ENCODE measurements at regions not wholly inside any gene's neighbourhood (a gene's known extent, or its start where the extent isn't known, plus 50 kb on each side); places are given as distances from the start of the nearest gene placed in this dataset.

DNA sequence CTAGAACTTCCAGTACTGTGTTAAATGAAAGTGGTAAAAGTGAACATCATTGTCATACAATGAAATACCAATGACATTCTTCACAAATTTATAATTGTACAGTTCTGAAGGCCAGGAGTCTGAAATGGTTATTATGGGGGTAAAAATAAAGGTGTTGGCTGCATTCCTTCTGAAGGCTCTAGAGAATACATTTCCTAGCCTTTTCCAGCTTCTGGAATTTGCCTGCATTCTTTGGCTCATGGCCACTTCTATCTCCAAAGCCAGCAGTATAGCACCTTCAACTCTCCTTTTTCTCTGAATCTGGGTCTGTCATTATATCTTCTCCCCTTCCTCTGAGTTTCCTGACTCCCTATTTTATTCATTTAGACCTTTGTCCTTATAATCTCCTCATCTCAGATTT lies 1232.7 kb upstream of the TENM4 start:
- DNase-seq (ENCODE audit: low read depth) = no peak

DNA sequence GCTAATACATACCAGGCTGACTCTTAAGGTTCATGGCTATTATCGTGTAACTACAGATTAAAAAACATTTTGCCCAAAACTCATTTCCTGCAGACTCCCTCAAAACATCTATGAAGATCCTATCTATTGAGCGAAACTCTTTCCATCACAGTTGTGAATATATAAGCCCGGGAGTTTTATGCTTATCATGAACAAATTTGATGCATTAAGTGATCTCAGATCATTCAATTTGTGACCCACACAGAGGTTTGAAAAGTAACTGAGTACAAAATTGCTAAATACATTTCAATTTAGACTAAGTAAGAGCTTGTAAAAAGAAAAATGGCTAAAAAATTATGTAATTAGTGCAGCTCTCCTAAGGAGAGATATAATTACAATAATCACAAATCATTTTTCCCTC lies 1228.8 kb upstream of the TENM4 start:
- no peak for DNase-seq (ENCODE audit: low read depth)

DNA sequence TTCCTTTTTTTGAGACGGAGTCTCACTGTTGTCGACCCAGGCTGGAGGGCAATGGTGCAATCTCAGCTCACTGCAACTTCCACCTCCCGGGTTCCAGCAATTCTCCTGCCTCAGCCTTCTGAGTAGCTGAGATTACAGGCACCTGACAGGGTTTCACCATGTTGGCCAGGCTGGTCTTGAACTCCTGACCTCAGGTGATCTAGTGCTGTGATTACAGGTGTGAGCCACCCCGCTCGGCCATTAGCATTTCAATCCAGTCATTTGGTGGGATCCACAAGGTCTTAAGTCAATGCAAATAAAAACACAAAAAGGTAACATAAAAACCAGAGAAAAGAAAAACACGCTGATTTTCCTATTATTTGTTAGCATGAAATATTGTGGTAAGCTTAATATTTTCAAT lies 1227.2 kb upstream of the TENM4 start:
- no peak for DNase-seq (ENCODE audit: low read depth)

DNA sequence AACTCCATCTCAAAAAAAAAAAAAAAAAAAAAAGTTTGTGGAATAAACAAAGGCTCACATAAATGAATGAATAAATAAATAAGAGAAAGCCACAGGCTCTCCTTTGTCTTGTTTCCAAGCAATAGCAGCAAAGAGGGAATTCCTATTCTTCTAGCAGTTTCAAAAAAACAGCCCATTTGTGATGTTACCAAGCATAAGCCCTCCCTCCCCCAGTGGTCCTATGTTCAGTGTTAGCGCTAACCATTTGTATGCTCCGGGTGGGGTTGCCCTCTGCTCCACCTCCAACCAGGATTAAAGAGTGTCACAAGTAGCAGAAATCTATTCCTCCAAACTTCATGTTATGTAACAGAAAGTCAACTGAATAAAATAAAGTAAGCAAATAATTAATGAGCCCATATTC lies 1215.0 kb upstream of the TENM4 start:
- no peak for DNase-seq (ENCODE audit: low read depth)

DNA sequence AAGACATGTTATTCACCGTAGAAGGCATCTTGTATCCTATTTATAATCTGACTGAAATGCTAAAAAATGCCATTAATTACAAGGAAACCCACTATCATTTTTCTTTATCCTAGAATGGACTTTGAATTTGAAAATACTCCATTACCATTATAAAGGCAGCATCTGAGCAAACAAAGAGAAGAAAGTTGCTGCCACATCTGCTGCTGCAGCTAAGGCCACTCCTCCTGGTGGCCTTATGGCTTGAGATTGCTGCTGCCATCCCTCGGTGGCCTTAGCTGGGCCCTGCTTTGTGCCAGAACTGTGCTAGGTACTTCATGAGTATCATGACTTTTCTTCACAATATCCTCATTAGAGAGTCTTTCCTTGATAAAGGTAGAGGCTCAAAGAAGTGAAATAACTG lies 1210.1 kb upstream of the TENM4 start:
- no peak for DNase-seq (ENCODE audit: low read depth)

DNA sequence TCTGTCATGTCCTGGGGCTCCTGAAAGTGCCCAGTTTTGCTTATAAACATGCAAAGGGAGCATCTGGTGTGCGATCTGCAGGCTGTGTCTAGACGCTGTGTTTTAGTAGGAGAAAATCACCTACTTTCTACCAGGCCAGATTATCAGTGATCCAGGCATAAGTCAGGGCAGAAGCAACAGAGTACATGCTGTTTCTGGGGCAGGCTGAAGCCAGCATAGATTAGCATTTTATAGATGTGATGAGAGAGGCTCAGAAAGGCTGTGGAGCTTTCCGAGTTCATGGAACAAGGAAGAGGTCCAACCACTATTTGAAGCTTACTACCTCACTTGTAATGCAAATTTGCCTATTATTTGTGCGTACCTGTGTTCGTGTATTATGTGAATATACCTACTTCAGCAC lies 1208.4 kb upstream of the TENM4 start:
- no peak for DNase-seq (ENCODE audit: low read depth)

DNA sequence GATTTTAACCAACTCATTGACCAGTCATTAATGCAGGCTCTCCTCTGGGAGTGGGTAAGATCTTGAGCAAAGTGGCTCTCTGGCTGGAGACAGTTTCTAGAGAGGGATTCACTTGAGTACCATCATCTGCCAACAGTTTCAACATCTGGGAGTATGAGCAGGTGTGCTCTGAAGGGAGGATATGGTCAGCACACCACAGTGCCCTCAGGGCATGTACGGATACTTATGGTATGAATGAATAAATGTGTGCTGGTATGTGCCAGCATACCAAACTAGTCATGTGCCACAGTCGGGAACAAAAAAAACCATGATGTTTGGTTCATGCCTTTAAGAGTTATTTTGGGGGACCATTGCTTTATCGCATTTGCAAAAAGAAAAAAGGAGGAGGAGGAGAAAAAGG lies 1197.5 kb upstream of the TENM4 start:
- peak; percentile 10 for DNase-seq (ENCODE audit: low read depth)

DNA sequence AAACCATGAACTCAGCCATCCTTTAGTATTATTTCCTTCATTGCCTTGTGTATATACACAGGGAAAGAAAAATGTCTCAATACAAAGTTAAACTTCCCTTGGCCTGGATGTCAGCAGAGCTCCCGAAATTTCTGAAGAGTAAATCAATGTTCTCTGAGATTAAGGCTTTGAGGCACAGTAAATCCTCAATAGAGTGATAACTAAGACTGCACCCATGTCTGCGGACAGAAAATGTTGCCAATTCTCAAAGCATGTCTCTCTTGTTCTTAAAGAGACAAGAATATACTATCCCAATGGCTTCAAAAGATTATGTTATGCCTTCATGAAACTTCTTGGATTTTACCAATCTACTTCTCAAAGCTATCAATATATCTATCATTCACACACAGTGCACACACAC lies 1196.7 kb upstream of the TENM4 start:
- DNase-seq (ENCODE audit: low read depth) = peak; percentile 16

DNA sequence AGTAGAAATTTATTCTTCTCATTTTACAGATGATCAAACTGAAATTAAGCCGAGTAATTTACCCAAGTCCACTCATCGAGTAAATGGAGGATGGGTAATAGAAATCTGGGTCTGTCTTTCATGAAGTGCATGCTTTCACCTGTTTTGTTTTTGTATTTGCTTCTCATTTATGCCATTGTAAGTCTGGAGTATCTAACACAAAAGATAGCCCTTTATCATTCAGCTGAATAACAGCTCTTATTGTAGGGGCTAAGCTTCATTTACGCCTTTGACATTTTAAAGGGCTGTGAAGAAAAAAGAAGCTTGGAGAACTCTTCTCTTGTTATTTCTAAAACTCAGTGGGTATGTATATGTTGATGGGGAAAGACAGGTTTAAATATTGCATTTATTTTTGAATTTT lies 1196.2 kb upstream of the TENM4 start:
- DNase-seq (ENCODE audit: low read depth) = no peak

DNA sequence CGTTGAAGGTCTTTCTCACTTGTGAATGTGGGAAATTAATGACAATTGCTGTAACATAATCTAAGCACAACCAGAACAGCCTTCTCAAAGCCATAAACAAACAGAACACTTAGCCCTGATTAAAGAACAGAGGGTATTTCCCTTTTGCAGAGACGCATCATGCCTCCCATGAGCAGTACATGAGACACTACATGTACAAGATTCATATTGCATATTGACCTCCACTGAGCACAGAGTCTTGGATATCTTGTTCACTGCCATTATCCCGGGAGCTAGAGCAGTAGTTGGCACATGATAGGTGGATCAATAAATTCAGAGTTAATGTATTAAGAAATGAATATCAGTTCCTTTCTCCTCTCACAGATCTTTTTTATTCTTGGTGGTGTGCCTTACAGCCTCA lies 1194.3 kb upstream of the TENM4 start:
- DNase-seq (ENCODE audit: low read depth) = no peak

DNA sequence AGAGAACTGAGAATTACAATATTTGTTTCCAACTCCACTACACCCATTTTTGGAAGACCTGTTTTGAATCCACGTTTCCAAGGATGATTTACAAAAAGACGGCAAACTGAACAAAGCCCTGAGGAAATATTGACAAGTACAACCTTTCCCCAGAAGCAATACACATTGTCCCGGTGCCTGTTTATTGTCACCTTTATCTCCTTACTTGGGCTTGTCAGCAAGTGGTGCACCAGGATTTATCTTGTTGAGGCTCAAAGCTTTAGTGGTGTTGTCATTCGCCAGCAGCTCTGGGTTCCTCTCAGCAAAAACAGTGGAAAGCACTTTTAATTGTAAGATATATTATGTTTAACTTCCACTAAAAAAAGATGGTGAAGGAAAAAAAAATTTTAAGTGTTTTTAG lies 1191.9 kb upstream of the TENM4 start:
- DNase-seq (ENCODE audit: low read depth) = no peak

DNA sequence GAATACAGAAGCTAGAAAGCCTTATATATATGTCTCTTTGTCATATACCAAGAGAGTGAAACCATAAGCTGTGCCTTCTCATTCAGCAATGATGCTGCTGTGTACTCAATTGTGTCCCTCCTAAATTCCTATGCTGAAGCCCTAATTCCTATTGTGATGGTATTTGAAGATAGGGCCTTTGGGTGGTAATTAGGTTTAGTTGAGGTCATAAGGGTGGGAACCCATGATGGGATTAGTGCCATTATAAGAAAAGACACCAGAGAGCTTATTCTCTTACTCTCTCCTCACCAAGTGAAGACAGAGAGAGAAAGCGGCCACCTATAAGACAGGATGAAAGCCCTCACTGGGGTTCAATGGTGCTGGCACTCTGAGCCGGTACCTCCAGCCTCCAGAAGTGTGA lies 1191.3 kb upstream of the TENM4 start:
- no peak for DNase-seq (ENCODE audit: low read depth)

DNA sequence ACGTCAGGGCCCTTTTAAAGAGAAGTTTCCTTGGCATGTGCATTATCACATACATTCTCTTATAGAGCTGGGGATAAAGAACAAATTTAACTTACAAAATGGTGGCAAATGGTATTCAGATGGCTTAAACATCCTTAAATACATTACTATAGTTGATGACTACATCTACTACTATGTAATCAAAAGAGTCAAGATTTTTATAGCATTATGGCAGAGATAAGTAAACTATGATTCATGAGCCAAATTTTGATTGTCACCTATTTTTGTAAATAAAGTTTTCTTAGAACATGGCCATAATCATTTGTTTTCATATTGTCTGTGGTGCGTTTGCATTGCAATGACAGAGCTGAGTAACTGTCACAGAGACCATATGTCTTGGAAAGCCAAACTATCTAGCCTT lies 1188.6 kb upstream of the TENM4 start:
- DNase-seq (ENCODE audit: low read depth) = no peak

DNA sequence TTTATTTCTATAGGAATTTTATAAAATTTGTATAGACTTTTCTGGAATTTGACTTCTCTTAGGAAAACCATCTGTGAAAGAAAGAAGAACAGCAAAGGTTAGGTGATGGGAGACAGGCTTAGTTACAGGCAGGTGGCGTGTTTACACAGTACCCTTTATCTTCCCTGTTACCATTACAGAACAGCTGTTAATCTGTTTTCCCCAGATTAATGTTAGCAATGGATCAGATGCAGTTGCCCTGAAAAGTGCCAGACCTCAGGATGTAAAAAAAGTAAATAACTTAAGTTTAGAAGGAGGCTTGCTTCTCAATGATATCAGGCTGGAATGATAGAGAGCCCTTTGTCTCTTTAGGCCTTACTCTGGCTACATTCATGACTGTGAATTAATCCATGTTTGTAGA lies 1186.5 kb upstream of the TENM4 start:
- DNase-seq (ENCODE audit: low read depth) = no peak

DNA sequence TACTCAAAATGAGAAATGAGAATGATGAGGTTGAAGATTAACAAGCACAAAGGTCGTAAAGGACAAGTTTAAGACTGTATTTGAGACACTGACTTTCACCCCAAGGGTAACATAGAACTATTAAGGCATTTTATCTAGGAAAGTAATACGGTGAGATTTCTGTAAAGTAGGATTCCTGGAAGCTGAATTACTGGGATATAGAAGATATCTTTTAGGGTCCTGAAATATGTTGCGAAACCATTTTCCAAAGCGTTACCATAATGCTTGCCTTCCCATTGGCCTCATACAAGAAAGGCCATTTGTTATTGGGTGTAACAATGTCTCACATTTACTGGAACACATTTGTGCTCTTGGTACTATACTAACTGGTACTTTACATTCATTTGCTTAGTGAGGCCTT lies 1185.9 kb upstream of the TENM4 start:
- no peak for DNase-seq (ENCODE audit: low read depth)

DNA sequence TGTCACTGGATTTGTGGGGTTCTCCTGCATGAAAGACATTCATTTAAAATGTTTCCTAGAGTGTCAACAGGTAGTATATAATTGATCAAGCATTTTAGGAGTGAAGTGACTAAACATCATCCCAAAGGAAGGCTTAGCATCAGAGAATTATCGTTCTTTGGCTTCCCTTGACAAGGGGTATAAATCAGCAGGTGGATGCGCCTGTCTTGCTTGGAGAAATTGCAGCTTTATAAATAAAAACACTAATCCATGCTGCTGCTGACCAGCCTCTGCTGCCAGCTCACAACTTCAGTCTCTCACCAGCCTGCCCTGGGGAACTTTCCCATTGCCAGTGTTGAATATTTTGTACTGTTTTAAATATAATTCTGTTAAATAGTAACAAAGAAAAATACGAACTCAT lies 1184.7 kb upstream of the TENM4 start:
- no peak for DNase-seq (ENCODE audit: low read depth)

DNA sequence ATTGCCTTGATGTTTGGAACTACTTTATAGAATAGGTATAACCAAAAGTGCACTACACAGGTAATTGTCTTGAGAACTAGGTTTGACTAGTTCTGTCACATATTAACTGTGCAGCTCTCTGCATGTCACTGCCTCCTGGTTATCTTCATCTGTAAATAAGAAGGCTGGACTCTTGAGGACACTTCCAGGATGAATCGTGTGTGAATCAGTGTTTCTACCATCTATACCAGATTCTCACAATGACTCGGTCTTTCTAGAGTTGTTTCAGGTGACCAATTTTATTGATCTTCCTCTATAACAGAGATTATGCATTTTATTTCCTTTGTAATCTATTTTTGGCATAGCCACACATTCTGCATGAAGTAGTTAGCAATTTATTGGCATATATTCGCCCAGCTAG lies 1181.0 kb upstream of the TENM4 start:
- DNase-seq (ENCODE audit: low read depth) = no peak

DNA sequence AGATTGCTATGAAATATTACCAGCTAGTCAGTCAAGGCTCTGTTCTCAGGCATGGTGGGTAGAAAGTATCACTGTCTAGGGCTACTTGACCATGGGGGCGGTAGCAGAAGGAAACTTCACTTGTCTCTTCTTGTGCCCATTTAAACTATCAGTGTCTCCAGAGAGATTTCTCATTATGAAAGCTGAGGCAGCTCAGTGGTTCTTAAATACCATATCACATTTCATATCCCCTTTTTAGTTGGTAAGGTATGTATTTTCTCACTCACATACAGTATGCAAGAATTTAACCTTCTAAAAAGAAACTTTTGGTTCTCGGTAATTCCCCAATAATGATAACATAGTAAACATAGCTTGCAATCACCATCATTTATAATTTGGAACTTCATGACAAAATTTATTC lies 1180.0 kb upstream of the TENM4 start:
- no peak for DNase-seq (ENCODE audit: low read depth)

DNA sequence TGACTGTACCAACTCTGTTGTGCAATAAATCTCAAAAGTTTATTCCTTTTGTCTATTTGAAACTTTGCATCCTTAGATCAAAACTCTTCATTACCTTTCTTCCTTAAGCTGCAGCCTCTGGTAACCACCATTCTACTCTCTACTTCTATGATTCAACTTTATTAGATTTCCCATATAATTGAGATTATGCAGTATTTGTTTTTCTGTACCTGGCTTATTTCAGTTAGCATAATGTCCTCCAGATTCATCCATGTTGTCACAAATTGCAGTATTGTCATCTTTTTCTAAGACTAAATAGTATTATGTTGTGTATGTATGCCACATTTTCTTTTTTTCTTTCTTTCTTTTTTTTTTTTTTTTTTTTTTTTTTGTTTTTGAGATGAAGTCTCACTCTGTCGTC lies 1176.3 kb upstream of the TENM4 start:
- DNase-seq (ENCODE audit: low read depth) = no peak

DNA sequence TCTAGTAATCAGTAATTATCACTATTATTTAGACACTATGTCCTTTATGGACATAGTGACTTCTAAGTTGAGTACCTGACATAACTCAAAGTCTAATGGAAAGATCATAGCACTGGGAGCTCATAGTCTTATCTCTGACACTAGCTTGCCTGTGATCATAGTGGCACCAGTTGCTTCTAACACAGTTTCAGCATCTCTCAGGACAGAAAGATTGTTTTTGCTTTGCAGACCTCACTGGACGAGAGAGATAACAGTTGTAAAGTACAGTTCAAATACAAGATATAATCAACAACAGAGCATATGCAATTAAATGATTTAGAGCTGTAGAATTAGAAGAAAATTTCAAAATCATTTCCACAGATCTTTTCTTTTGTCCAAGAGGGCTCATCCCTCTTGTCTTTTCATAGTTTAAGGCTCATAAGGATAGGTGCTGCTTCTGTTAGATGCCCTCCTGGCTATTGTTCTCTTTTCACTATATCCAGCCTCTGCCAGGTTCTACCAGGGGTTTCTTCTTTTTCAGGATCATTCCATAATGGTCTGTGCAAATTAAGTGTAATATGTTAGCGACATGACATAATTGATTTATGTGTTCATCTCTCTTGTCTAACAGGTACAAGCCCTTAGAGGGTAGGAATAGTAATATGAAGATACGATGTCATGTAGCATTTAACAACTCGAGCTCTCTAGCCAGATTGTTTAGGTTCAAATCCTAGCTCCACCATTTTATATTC lies 1175.4 kb upstream of the TENM4 start:
- DNase-seq (ENCODE audit: low read depth) = no peak

DNA sequence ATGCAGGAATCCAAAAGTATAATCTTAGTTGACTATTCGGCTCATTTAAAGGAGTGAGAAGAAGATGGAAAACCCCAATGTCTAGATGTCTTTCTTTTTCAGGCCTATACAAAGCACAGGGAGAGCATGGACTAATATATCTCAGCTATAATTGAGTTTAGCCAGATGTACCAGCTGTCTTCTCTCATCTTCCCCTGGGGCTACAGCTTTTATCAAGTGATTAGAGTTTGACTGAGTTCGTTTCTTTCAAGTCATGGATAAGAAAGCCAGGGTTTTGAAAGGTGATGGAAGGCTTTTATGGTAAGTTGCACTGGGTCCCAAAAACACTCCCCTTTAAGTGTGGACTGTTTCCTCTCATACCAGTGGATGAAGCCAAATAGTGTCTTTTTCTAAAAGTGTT lies 1172.8 kb upstream of the TENM4 start:
- DNase-seq (ENCODE audit: low read depth) = no peak

DNA sequence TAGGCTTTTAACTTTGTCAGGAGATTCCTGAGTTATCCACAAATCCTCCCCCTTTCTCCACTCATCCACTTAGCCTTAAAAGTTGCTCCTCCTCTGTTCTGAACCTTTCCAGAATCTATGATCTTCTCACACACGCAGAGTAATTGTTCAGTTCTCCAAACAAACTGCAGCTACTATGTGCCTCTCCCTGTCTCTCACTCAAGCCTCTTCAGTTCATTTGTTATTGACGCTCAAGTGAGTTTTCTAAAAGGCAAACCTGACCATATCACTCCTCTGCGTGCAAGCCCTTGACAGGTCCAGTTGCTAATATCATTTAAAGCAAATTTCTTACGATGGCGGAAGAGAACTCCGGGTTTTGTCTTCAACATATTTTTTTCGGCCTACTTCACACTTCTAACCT lies 1169.7 kb upstream of the TENM4 start:
- DNase-seq (ENCODE audit: low read depth) = no peak

DNA sequence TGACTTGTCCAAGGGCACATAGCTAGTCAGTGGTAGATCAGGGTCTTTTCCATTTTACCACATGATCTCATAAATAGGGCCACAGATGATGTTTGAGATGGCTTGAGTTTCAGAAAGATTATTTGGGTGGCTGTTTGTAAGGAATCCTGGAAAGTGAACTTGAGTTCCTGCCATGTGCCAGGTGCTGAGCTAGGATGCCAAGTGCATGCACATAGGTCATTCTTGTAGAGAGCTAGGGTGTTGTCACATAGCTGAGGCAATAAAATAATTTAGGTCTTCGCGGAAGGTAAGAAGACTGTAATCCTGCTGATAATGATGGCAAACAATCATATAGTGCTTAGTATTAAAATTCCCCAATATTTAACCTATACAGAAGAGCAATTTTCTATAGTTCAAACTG lies 1162.6 kb upstream of the TENM4 start:
- no peak for DNase-seq (ENCODE audit: low read depth)

DNA sequence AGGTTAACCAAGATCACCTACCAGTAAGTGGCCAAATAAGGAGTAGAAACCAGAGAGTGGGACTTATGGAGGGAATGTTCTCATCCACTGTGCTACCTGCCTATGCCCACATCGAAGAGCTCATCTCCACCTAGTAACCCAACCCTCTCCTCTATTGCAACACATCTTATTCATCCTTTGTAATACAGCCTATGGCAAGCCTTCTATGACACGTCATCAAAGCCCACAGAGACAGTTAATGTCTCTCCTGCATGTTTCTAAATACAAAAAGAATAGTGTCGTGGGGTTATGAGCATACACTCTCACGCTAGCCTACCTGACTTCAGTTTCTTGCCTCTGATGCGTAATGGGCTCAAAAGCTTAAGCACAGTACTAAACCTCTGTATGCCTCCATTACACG lies 1158.1 kb upstream of the TENM4 start:
- DNase-seq (ENCODE audit: low read depth) = no peak

DNA sequence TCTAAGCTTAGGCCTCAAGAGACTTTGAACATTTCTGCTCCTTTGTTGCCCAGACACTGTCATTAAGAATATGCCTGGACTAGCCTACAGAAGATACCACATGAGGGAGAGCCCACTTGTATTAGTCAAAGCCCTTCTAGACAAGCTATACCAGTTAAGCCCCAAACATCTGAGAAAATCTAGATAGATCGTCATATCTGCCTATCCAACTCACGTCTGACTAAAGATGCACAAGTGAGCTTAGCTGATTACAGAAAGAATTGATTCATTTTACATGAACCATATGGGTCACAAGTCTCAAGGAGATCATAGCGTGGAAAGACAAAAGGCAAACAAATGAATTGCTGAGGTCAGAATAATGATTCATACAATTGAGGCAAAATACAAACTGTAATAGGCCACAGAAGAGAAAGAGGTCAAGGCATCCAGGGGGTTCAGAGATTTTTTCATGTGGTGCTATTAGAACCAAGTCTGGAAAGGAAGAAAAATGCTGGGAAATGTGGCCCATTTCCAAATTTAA lies 1155.5 kb upstream of the TENM4 start:
- no peak for DNase-seq (ENCODE audit: low read depth)

All from amniotic epithelial cell (primary cell).